ENCODE measurements at regions not wholly inside any gene's neighbourhood (a gene's known extent, or its start where the extent isn't known, plus 50 kb on each side); places are given as distances from the start of the nearest gene placed in this dataset.

GRCh38 chr14:71726580-71727021 lies 205.6 kb upstream of the RGS6 start:
- DNase-seq: no peak

GRCh38 chr14:71728386-71728785 lies 203.8 kb upstream of the RGS6 start:
- no peak for DNase-seq

GRCh38 chr14:71729596-71729995 lies 202.6 kb upstream of the RGS6 start:
- DNase-seq: no peak

- no peak for DNase-seq
These were observed 201.8 kb upstream of the RGS6 start for GRCh38 chr14:71730471-71730870.

- no peak for DNase-seq
These were observed 201.1 kb upstream of the RGS6 start for GRCh38 chr14:71731096-71731495.

- no peak for DNase-seq
These were observed 198.9 kb upstream of the RGS6 start for GRCh38 chr14:71733210-71733883.

GRCh38 chr14:71734076-71734475 lies 198.2 kb upstream of the RGS6 start:
- no peak for DNase-seq

- DNase-seq: no peak
These were observed 197.3 kb upstream of the RGS6 start for GRCh38 chr14:71734885-71735284.

GRCh38 chr14:71737760-71738159 lies 194.5 kb upstream of the RGS6 start:
- DNase-seq: no peak

GRCh38 chr14:71739273-71739990 lies 192.8 kb upstream of the RGS6 start:
- no peak for DNase-seq

GRCh38 chr14:71741241-71741640 lies 191.0 kb upstream of the RGS6 start:
- no peak for DNase-seq

- DNase-seq: no peak
These were observed 189.7 kb upstream of the RGS6 start for GRCh38 chr14:71742485-71742884.

GRCh38 chr14:71745072-71745471 lies 187.2 kb upstream of the RGS6 start:
- DNase-seq: no peak

GRCh38 chr14:71748196-71748595 lies 184.0 kb upstream of the RGS6 start:
- no peak for DNase-seq

- no peak for DNase-seq
These were observed 182.5 kb upstream of the RGS6 start for GRCh38 chr14:71749613-71750238.

- no peak for DNase-seq
These were observed 181.0 kb upstream of the RGS6 start for GRCh38 chr14:71751264-71751663.

- DNase-seq: no peak
These were observed 180.0 kb upstream of the RGS6 start for GRCh38 chr14:71752111-71752738.

- DNase-seq: peak; percentile 100
These were observed 179.0 kb upstream of the RGS6 start for GRCh38 chr14:71753126-71753830.

- no peak for DNase-seq
These were observed 178.3 kb upstream of the RGS6 start for GRCh38 chr14:71753976-71754375.

- DNase-seq: no peak
These were observed 177.7 kb upstream of the RGS6 start for GRCh38 chr14:71754422-71755095.

GRCh38 chr14:71758229-71758951 lies 173.8 kb upstream of the RGS6 start:
- no peak for DNase-seq

GRCh38 chr14:71762575-71762974 lies 169.7 kb upstream of the RGS6 start:
- no peak for DNase-seq
